ENCODE measurements at regions not wholly inside any gene's neighbourhood (a gene's known extent, or its start where the extent isn't known, plus 50 kb on each side); places are given as distances from the start of the nearest gene placed in this dataset.

GRCh38 chr13:100942742-100943141 is 268.1 kb upstream of the TMTC4 start:
- no peaks in the 10 kb centered on the region for H3K79me2 ChIP-seq (ENCODE audit: insufficient read depth, low read length)
- no peak overlapping the region for H3K4me2 ChIP-seq (ENCODE audit: insufficient read depth, insufficient read length, low read length)
- H3K23me2 ChIP-seq (ENCODE audit: insufficient read length, low read depth, low read length, poor library complexity, severe bottlenecking): no peaks in the 10 kb centered on the region
- H3K56ac ChIP-seq (ENCODE audit: insufficient read length, low read depth, low read length): no peak overlapping the region
- no peak overlapping the region for H4K8ac ChIP-seq (replicated peaks; ENCODE audit: insufficient read length, low read depth, low read length)
- no peaks in the 10 kb centered on the region for H3K79me1 ChIP-seq (ENCODE audit: insufficient read depth, low read depth, low read length, poor library complexity, severe bottlenecking)
- no peak overlapping the region for H3T11ph ChIP-seq (ENCODE audit: low read length)
- no peak overlapping the region for H4K5ac ChIP-seq (ENCODE audit: insufficient read length, low read depth, low read length)
- no peak overlapping the region for H2AFZ ChIP-seq (ENCODE audit: low read length)
- H4K20me1 ChIP-seq (ENCODE audit: control insufficient read depth, insufficient read depth, insufficient read length): no peaks in the 10 kb centered on the region
- H2BK15ac ChIP-seq (ENCODE audit: low read depth, low read length): no peak overlapping the region
- TF ChIP-seq, protein P1, sequence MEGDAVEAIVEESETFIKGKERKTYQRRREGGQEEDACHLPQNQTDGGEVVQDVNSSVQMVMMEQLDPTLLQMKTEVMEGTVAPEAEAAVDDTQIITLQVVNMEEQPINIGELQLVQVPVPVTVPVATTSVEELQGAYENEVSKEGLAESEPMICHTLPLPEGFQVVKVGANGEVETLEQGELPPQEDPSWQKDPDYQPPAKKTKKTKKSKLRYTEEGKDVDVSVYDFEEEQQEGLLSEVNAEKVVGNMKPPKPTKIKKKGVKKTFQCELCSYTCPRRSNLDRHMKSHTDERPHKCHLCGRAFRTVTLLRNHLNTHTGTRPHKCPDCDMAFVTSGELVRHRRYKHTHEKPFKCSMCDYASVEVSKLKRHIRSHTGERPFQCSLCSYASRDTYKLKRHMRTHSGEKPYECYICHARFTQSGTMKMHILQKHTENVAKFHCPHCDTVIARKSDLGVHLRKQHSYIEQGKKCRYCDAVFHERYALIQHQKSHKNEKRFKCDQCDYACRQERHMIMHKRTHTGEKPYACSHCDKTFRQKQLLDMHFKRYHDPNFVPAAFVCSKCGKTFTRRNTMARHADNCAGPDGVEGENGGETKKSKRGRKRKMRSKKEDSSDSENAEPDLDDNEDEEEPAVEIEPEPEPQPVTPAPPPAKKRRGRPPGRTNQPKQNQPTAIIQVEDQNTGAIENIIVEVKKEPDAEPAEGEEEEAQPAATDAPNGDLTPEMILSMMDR (conservative IDR thresholded peaks at IDR 0.05): no peak
- H2BK20ac ChIP-seq (ENCODE audit: low read depth, low read length, poor library complexity, severe bottlenecking): no peak overlapping the region
- no peak overlapping the region for H2BK12ac ChIP-seq (ENCODE audit: insufficient read length, low read depth, low read length)
- no peak overlapping the region for H3K4me3 Mint-ChIP-seq
- no peaks in the 10 kb centered on the region; the same call in 1 of the 2 replicates for H3K27me3 Mint-ChIP-seq (ENCODE audit: low read depth)
- no peaks in the 10 kb centered on the region for H3K27me3 ChIP-seq (ENCODE audit: insufficient read depth, low read length)
- DNase-seq: no peak
- H3K9ac ChIP-seq (ENCODE audit: extremely low read depth, insufficient read length, low read length): no peak overlapping the region
- H2AK5ac ChIP-seq (ENCODE audit: insufficient read length, low read length): no peak overlapping the region
- no peaks in the 10 kb centered on the region for H3K4me1 ChIP-seq (ENCODE audit: insufficient read depth, low read length)
- H3K4me1 Mint-ChIP-seq: no peaks in the 10 kb centered on the region
- H4K91ac ChIP-seq (ENCODE audit: insufficient read length, low read depth, low read length): no peak overlapping the region
- H2BK120ac ChIP-seq (ENCODE audit: low read depth, low read length, poor library complexity, severe bottlenecking): no peak overlapping the region
- H3K27ac ChIP-seq (ENCODE audit: insufficient read length, low read depth, low read length): no peak overlapping the region
- no peaks in the 10 kb centered on the region for H3K9me3 ChIP-seq (ENCODE audit: control insufficient read depth, low read depth, low read length)
- H3K23ac ChIP-seq (ENCODE audit: insufficient read length, low read depth, low read length): no peak overlapping the region
- no peak overlapping the region for H3K14ac ChIP-seq (ENCODE audit: insufficient read depth, low read length)
- peaks cover 4 to 6% of the 10 kb centered on the region in 2 experiments; a peak in 3 of 5 replicates for H3K9me3 Mint-ChIP-seq
- WGBS (ENCODE audit: extremely low coverage, insufficient read length, low lambda C conversion rate): no CpG with 5 or more reads among the region's 1 CpG
- no peak overlapping the region for H3K27ac Mint-ChIP-seq
- H3K4ac ChIP-seq (ENCODE audit: low read depth, low read length): no peak overlapping the region
- peaks cover 0 to 2% (median 0%) of the 10 kb centered on the region in 3 experiments; a peak in 3 of 7 replicates for H3K36me3 Mint-ChIP-seq (ENCODE audit: insufficient read depth in 1 of 3, low read depth in 3 of 3)
- no peak overlapping the region for H3K18ac ChIP-seq (ENCODE audit: insufficient read length, low read depth, low read length)
- H2BK5ac ChIP-seq (ENCODE audit: insufficient read length, low read length): no peak overlapping the region

Measured in H9 (cell line).